ENCODE measurements at regions not wholly inside any gene's neighbourhood (a gene's known extent, or its start where the extent isn't known, plus 50 kb on each side); places are given as distances from the start of the nearest gene placed in this dataset.

DNA sequence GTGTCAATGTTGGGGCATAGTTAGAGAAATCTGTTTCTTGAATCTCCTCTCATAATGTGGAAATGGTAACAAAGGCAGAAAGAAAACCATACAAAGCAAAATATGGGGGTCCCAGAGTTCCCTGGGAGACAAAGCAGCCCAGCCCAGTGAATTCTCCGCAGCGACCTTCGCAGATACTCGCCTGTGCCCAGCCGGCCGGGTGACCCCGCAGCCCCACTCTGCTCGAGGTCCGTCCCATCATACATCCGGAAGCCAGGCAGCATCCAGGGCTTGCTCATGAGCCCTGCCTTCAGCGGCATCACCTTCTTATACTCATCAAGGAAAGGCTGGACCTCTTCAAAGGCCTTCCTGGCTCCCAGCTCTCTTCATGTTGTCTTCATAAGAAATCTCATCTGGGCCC is 774.8 kb upstream of the ID2 start:
- TF ChIP-seq CTCF (IDR thresholded peaks at IDR 0.05) (no peak), POLR2AphosphoS5 (IDR thresholded peaks at IDR 0.05) (no peak), POLR2A (IDR thresholded peaks at IDR 0.05) (no peak), EP300 (IDR thresholded peaks at IDR 0.05; ENCODE audit: low read depth) (no peak)
